HEK293T (cell line): ENCODE measurements at regions not wholly inside any gene's neighbourhood (a gene's known extent, or its start where the extent isn't known, plus 50 kb on each side); places are given as distances from the start of the nearest gene placed in this dataset.

Experiments
- ARNT ChIP-seq: fragments of 450-650 bp; IDR thresholded peaks from 2 replicates; pipeline ENCODE4 v1.6.1; 2017; ENCODE audit warnings: mild to moderate bottlenecking
- BHLHE40 ChIP-seq: fragments of 450-650 bp; IDR thresholded peaks from 2 replicates; pipeline ENCODE4 v1.6.1; 2016; ENCODE audit warnings: mild to moderate bottlenecking, moderate library complexity, borderline replicate concordance
- CTBP1 ChIP-seq: fragments of 450-650 bp; IDR thresholded peaks from 2 replicates; pipeline ENCODE4 v1.6.1; 2016; ENCODE audit warnings: borderline replicate concordance
- ELF4 ChIP-seq: fragments of 450-650 bp; IDR thresholded peaks from 2 replicates; pipeline ENCODE4 v1.6.1; 2017; ENCODE audit warnings: antibody characterized with exemption
- FOXA1 ChIP-seq: fragments of 450-650 bp; IDR thresholded peaks from 2 replicates; pipeline ENCODE4 v1.6.1; 2016; ENCODE audit warnings: mild to moderate bottlenecking
- FOXK2 ChIP-seq: fragments of 450-650 bp; IDR thresholded peaks from 2 replicates; pipeline ENCODE4 v1.6.1; 2016; ENCODE audit warnings: mild to moderate bottlenecking
- FOXM1 ChIP-seq: fragments of 450-650 bp; IDR thresholded peaks from 2 replicates; pipeline ENCODE4 v1.6.1; 2017; ENCODE audit warnings: mild to moderate bottlenecking, borderline replicate concordance
- HDGF ChIP-seq: fragments of 450-650 bp; IDR thresholded peaks from 2 replicates; pipeline ENCODE4 v1.6.1; 2017; ENCODE audit warnings: antibody characterized with exemption, borderline replicate concordance
- L3MBTL2 ChIP-seq: fragments of 450-650 bp; conservative IDR thresholded peaks from 2 replicates; pipeline ENCODE4 v1.6.1; 2016; ENCODE audit warnings: mild to moderate bottlenecking
- NFRKB ChIP-seq: fragments of 450-650 bp; IDR thresholded peaks from 2 replicates; pipeline ENCODE4 v1.6.1; 2016; ENCODE audit warnings: mild to moderate bottlenecking, moderate library complexity
- SP1 ChIP-seq: fragments of 450-650 bp; IDR thresholded peaks from 2 replicates; pipeline ENCODE4 v1.6.1; 2017
- SUZ12 ChIP-seq: fragments of 450-650 bp; IDR thresholded peaks from 2 replicates; pipeline ENCODE4 v1.6.1; 2016; ENCODE audit warnings: mild to moderate bottlenecking
- TARDBP ChIP-seq: fragments of 450-650 bp; IDR thresholded peaks from 2 replicates; pipeline ENCODE4 v1.6.1; 2016
- ZNF384 ChIP-seq: fragments of 450-650 bp; IDR thresholded peaks from 2 replicates; pipeline ENCODE4 v1.6.1; 2016

- no peak for TF ChIP-seq SUZ12
- TF ChIP-seq HDGF = no peak
- TF ChIP-seq ELF4 = no peak
- TF ChIP-seq ARNT = no peak
- TF ChIP-seq FOXA1 = no peak
- no peak for TF ChIP-seq FOXK2
- no peak for TF ChIP-seq SP1
- no peak for TF ChIP-seq L3MBTL2
- no peak for TF ChIP-seq NFRKB
- TF ChIP-seq FOXM1 = no peak
- TF ChIP-seq TARDBP = no peak
- no peak for TF ChIP-seq BHLHE40
- TF ChIP-seq ZNF384 = no peak
- TF ChIP-seq CTBP1 = no peak
Observed at GRCh38 chr3:87993566-87993965, 65.2 kb downstream of the CGGBP1 start.
